B cell (primary cell): ENCODE measurements at regions not wholly inside any gene's neighbourhood (a gene's known extent, or its start where the extent isn't known, plus 50 kb on each side); places are given as distances from the start of the nearest gene placed in this dataset.

Experiments
- EZH2 ChIP-seq: IDR thresholded peaks from 2 replicates; pipeline ENCODE4 v1.6.1; 2012; ENCODE audit warnings: borderline replicate concordance, low read depth, mild to moderate bottlenecking, moderate library complexity, low read length; ENCODE audit not compliant: insufficient read depth, poor library complexity, severe bottlenecking
- TF ChIP-seq, protein P1 (sequence below): fragments of 200-600 bp; IDR thresholded peaks from one replicate; pipeline ENCODE4 v1.8.0; 2022; ENCODE audit warnings: antibody characterized with exemption, mild to moderate bottlenecking

- TF ChIP-seq, protein P1, sequence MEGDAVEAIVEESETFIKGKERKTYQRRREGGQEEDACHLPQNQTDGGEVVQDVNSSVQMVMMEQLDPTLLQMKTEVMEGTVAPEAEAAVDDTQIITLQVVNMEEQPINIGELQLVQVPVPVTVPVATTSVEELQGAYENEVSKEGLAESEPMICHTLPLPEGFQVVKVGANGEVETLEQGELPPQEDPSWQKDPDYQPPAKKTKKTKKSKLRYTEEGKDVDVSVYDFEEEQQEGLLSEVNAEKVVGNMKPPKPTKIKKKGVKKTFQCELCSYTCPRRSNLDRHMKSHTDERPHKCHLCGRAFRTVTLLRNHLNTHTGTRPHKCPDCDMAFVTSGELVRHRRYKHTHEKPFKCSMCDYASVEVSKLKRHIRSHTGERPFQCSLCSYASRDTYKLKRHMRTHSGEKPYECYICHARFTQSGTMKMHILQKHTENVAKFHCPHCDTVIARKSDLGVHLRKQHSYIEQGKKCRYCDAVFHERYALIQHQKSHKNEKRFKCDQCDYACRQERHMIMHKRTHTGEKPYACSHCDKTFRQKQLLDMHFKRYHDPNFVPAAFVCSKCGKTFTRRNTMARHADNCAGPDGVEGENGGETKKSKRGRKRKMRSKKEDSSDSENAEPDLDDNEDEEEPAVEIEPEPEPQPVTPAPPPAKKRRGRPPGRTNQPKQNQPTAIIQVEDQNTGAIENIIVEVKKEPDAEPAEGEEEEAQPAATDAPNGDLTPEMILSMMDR, result no peak
- no peak for TF ChIP-seq EZH2
Measured at GRCh38 chr5:36442352-36442751, 140.7 kb upstream of the RANBP3L start.
